Fibroblast of peridontal ligament (primary cell): ENCODE measurements at regions not wholly inside any gene's neighbourhood (a gene's known extent, or its start where the extent isn't known, plus 50 kb on each side); places are given as distances from the start of the nearest gene placed in this dataset.
"Not testable (repeated sequence)": the region's sequence is repeated elsewhere in the genome, so short reads cannot be mapped to it uniquely, and the experiment has no call there.

Experiments
- DNase-seq: peaks from one replicate; pipeline ENCODE4 v3.0.0-alpha.2; 2010; ENCODE audit errors: extremely low read depth

DNA sequence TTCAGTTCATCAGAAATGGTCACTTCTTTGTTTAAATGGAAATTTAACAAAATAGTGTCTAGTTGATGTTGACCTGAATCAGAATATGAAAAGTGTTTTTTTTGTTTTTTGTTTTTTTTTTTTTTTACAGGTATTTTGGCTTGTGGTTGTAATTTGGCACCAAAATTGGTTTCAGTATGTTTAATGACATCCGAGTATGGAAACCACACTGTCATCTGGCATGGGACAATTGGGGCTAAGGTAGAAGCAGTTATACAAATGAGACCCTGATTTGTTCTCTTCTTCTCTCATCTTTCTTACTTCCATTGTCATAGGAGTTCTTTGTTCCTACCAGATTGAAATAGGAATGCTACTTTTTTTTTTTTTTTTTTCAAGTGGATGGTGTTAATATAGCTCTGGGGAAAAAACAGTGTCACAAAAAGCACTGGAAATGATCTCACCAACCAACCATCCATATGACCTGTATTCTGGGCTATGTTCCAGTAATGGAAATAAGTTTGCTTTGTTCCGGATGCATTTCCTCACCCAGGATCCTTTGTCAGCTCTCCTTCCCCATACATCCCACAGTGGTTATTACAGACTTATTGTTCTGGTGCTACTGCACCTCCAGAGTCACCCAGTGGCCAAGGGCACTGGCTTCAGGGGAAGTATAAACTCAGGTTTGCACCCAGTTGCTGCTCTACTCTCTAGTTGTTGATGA, 95.8 kb downstream of the ATXN3L start:
- DNase-seq: peak; percentile 68

DNA sequence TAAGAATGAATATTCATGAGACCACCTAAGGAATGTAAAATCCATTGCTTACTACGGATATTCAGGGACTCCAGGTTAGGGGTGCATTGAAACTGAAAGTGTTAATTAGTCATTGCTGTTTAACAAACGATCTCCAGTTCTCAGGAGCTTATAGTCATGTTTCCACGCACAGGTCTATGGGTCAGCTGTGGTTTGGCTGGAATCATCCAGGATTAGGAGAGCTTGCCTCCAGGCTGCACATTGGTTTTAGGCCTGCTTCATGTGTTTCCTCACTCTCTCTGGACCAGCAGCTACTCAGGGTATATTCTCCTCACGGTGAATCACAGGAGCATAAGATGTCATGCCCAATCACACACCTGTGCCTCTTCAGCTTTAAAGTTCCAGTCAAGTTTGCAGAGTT, 98.9 kb downstream of the ATXN3L start:
- DNase-seq: peak; percentile 44

DNA sequence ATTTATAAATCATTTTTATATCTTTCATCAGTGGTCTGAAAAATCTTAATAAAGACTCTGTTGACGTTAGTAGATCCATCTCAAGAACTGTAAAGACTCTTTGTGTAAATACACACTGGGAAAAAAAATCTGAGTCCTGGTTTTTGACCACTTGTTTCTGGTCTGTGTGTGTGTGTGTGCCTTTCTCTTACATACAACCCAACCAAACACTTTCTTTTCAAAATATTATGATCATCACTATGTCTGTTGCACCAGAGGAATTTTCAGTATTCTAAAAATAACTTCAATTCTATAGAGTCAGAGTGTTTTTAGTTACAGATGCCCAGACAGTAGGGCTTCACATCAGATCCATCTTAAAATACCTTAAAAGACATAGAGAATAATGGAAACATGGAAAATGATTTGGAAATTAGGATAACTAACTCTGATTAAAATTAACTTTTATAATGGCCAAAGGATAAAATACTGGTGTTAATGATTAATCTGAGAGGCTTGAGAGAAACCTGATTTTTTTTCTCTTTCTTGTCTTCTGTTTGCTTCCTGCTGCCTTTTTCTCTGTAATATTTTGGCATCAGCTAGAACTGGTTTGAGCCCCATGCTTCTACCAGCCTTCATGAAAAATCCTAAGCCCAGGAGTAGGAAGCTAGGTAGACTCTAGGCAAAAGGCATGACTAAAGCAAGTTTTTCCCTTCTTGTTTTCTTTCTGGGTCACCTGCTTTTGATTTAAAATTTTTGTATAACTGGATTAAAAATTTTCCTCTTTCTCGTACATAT, 99.7 kb downstream of the ATXN3L start:
- peak; percentile 71 for DNase-seq

GRCh38 chrX:13218758-13219157, 101.1 kb downstream of the ATXN3L start:
- DNase-seq: no peak

DNA sequence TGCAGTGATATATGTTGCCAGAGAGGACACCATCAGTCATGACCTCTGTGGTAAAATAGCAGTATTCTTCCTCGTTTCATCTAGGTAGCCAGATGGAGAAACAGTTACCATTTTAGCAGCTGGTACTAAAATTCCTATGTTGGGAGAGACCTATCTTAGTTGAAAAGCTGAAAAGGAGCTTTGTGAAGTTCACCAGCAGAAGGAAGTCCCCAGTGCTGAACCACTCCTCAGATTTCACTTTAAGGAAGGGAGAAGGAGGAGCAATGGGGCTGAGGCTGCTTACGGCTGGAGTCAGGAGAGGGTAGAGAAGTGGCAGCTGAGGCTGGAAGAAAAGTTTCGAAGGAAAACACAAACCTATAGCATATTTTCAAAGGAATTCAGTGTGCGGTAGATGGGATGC, 103.7 kb downstream of the ATXN3L start:
- no peak for DNase-seq

DNA sequence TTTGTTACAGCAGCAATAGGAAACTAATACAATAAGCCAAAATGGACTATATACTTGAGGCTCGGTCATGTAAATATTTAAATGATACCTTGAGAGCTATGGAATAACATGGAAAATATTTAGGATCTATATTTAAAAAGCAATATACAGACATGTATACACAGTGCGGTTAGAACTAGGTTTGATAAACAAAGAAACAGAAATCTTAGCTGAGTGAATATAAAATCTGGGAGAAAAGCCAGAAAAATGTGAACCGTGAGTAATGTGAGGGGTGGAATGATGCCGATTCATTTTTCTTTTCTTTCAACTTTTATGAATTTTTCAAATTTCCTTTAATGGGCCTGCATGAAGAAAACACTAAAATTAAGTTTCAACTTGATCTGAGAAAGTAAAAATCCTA, 104.1 kb downstream of the ATXN3L start:
- DNase-seq: peak; percentile 81

- DNase-seq: peak; percentile 44
These were observed 107.6 kb downstream of the ATXN3L start for GRCh38 chrX:13212191-13212651.

DNA sequence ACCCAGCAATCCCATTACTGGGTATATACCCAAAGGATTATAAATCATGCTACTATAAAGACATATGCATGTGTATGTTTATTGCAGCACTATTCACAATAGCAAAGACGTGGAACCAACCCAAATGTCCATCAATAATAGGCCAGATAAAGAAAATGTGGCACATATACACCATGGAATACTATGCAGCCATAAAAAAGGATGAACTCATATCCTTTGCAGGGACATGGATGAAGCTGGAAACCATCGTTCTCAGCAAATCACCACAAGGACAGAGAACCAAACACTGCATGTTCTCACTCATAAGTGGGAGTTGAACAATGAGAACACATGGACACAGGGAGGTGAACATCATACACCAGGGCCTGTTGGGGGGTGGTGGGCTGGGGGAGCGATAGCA, 109.7 kb downstream of the ATXN3L start:
- DNase-seq: not testable (repeated sequence)

GRCh38 chrX:13209704-13210103, 110.1 kb downstream of the ATXN3L start:
- not testable (repeated sequence) for DNase-seq

- no peak for DNase-seq
These were observed 111.4 kb downstream of the ATXN3L start for GRCh38 chrX:13208281-13208935.

- DNase-seq: no peak
These were observed 116.6 kb downstream of the ATXN3L start for GRCh38 chrX:13203271-13203670.

- DNase-seq: no peak
These were observed 118.1 kb downstream of the ATXN3L start for GRCh38 chrX:13201605-13202219.

GRCh38 chrX:13200398-13200797, 119.5 kb downstream of the ATXN3L start:
- no peak for DNase-seq

- no peak for DNase-seq
These were observed 121.1 kb downstream of the ATXN3L start for GRCh38 chrX:13198762-13199064.

DNA sequence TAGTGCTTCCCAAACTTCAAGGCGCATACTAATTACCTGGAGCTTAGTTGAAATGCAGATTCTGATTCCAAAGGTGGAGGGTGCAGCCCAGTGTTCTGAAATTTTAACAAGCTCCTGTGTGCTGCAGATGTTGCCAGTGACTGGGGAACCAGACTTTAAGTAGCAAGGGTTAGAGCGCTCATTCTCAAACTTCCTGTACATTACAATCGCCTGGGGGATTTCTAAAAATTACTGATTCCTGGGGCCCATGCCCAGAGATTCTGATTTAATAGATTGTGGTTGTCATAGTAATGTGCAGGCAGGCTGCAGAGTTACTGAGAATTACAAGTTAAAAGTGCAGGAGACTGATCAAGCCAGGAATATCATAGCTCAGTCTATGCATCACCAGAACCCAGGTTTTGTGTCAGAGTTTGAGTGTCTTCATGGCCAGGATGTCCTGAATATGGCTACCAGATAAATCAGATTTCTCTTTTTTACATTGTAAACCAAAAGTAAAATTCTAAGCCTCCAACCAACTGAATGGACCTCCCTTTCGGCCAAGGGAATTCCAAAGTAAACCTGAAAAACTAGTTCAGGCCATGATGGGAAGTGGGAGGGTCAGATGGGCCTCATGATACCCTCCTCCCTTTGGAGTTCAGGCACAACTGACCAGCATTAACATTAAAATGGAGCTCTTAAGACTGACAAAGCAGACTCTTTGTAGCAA, 121.6 kb downstream of the ATXN3L start:
- no peak for DNase-seq

- DNase-seq: no peak
These were observed 123.1 kb downstream of the ATXN3L start for GRCh38 chrX:13196782-13197181.

- DNase-seq: no peak
These were observed 124.5 kb downstream of the ATXN3L start for GRCh38 chrX:13195340-13195739.

DNA sequence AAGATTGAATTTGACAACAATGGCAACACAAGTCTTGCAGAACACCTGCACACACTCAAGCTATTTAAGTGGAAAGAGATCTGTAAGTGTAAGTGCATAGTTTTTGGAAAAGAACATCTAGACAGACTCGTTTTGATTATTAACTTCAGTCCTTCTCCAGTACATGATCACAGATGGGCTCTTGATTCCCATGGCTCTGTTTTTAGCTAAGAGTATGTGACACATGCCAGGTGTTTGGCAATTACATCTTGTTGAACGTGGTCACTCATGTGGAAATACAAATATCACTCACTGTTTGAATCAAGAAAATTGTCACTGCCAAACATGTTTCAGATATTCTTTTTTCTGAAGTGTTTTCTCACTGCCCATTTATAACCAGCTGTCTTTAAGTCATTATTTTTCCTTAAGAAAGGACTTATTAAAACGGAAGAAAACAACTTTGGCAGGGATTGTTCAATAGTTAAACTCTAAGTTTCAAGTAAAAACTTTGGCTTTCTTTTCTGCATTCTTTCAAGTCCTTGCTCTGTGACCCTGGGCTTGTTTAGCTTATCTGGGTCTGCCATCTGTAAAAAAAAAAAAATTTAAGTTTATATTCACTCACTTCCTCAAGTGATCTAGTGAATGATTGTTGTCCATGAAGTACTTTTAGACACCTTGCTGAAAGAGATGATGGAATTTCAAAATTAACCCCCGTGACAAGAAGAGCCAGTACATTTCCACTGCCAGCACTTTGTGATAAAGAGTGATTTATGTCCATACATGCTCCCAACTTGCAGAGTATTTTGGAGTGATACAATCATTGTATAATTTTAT, 125.4 kb downstream of the ATXN3L start:
- DNase-seq: no peak

DNA sequence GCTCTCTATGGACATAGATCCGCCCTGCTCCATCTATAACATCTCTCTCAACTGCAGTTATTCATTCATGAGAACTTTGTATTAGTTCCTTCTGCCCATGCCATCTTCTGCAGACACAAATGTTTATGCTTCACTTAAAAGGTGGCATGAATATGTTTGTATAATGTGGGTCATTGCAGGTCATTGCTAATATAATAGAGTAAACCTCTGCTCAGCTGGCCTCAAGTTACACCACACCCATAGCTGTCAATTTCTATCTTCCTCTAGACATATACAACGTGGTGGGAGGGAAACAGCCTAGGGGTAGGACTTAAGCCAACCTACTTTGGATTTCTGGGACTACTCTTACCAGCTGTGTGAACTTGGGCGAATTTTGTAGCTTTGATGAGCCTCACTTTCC, 129.8 kb downstream of the ATXN3L start:
- no peak for DNase-seq

- no peak for DNase-seq
These were observed 130.5 kb downstream of the ATXN3L start for GRCh38 chrX:13189380-13189779.

- peak; percentile 40 for DNase-seq
These were observed 131.0 kb downstream of the ATXN3L start for GRCh38 chrX:13188731-13189309.
